Neutrophil (primary cell): ENCODE measurements at regions not wholly inside any gene's neighbourhood (a gene's known extent, or its start where the extent isn't known, plus 50 kb on each side); places are given as distances from the start of the nearest gene placed in this dataset.

Experiments
- H3K27ac ChIP-seq: fragments of 200-600 bp; sonication (generic); 2 replicates; pipeline ENCODE4 v1.5.1; 2016; ENCODE audit warnings: mild to moderate bottlenecking, moderate library complexity
- H3K27me3 ChIP-seq: fragments of 200-600 bp; sonication (generic); 2 replicates; pipeline ENCODE4 v1.6.0; 2016; ENCODE audit warnings: mild to moderate bottlenecking
- H3K36me3 ChIP-seq: fragments of 200-600 bp; sonication (generic); 2 replicates; pipeline ENCODE4 v1.5.1; 2017
- H3K4me1 ChIP-seq, 2 experiments: fragments of 200-600 bp in 1 of 2; sonication (generic) in 1 of 2; 1 replicate in 1 of 2; 2 replicates in 1 of 2; pipeline versions ENCODE4 v1.5.1 to v1.6.1; 2013 to 2016; ENCODE audit warnings: low read depth in 1 of 2, low read length in 1 of 2, mild to moderate bottlenecking in 1 of 2, moderate library complexity in 1 of 2; ENCODE audit not compliant: control insufficient read depth in 1 of 2, insufficient read depth in 1 of 2
- H3K4me3 ChIP-seq, 2 experiments: fragments of 200-600 bp in 1 of 2; sonication (generic) in 1 of 2; 1 replicate in 1 of 2; 2 replicates in 1 of 2; pipeline ENCODE4 v1.5.1; 2013 to 2016; ENCODE audit warnings: low read depth in 1 of 2, low read length in 1 of 2, mild to moderate bottlenecking in 1 of 2, moderate library complexity in 1 of 2
- H3K9me3 ChIP-seq: fragments of 200-600 bp; sonication (generic); 2 replicates; pipeline ENCODE4 v1.5.1; 2016
- TF ChIP-seq, protein P1 (sequence below): fragments of 200-600 bp; sonication (generic); IDR thresholded peaks from 2 replicates; pipeline ENCODE4 v1.5.1; 2016; ENCODE audit warnings: antibody characterized with exemption

DNA sequence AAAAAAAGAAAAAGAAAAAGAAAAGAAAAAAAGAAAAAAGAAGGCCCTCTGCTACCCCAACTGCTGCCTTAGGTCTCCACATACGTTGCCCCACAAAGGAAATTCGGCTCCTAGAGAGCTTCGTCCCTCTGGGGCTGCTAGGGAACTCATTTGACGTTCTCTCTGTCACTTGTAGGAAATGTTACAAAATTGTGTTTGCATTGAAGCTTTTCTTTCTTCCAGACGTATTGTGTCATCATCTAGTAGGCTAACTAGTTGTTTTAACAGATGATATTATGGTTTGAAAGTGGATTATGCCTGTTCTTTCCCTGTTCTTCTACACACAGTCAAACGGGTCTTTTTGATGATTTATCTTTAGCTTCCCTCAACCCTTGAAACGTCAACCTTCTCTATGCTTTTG lies 125.3 kb downstream of the BDH1 start:
- H3K27ac ChIP-seq, result no peak overlapping the region
- H3K4me1 ChIP-seq, result no peaks in the 10 kb centered on the region
- H3K27me3 ChIP-seq, result peaks cover 70% of the 10 kb centered on the region
- no peaks in the 10 kb centered on the region for H3K36me3 ChIP-seq
- no peaks in the 10 kb centered on the region for H3K9me3 ChIP-seq
- TF ChIP-seq, protein P1, sequence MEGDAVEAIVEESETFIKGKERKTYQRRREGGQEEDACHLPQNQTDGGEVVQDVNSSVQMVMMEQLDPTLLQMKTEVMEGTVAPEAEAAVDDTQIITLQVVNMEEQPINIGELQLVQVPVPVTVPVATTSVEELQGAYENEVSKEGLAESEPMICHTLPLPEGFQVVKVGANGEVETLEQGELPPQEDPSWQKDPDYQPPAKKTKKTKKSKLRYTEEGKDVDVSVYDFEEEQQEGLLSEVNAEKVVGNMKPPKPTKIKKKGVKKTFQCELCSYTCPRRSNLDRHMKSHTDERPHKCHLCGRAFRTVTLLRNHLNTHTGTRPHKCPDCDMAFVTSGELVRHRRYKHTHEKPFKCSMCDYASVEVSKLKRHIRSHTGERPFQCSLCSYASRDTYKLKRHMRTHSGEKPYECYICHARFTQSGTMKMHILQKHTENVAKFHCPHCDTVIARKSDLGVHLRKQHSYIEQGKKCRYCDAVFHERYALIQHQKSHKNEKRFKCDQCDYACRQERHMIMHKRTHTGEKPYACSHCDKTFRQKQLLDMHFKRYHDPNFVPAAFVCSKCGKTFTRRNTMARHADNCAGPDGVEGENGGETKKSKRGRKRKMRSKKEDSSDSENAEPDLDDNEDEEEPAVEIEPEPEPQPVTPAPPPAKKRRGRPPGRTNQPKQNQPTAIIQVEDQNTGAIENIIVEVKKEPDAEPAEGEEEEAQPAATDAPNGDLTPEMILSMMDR, result no peak
- no peak overlapping the region for H3K4me3 ChIP-seq

DNA sequence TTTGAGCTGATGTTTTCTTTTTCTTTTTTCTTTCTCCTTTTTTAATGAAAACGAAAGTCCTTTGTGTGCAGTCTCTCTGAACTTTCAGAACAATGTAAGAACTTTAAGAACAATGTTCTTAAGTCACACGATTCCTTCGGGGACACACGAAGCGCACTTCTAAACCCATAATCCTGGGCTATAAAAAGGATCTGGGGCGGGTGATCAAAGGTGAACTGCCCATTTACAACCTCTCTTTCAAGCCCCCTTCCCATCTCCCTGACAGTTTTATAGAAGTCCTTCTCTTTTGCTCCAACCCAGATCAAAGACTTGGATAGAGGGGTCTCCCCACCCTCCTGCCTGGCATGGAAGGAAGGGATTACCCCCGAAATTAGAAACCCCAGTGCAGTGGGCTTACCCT lies 126.8 kb downstream of the BDH1 start:
- Histone ChIP-seq H3K36me3 (no peaks in the 10 kb centered on the region), H3K4me3 (no peak overlapping the region), H3K9me3 (no peaks in the 10 kb centered on the region), H3K27ac (no peak overlapping the region), H3K27me3 (peaks cover 59% of the 10 kb centered on the region), H3K4me1 (no peaks in the 10 kb centered on the region)
- TF ChIP-seq, protein P1, result no peak

DNA sequence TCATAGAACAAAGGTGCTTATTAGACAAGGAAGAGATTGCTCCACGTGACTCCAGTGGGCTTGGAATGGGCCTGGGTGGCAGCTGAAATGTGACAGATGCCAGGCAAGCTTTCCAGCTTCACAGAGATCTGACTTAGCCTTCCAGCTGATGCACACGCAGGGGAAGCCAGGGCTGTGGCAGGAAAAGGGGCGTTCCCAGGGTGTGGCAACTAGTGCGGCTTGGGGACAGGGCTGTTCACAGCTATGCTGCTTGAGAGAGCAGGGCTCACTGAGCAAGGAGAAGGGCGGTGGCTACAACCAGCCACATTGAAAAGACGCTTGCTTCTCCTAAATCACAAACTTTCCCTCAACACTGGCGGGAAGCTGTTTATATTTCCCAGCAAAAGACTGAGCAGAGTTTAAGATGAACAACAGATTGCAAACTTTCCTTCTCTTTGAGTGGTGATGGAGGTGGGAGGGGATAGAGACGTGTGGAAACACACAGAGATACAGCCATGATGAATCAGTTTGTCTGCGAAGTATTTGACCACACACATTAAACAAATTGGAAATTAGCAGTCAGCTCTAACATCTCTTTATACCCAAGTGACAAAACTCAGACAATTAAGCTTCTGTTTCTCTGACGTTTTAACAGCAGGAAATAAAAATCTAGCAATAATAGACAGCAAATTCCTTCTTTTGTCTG lies 127.5 kb downstream of the BDH1 start:
- Histone ChIP-seq H3K9me3 (no peaks in the 10 kb centered on the region), H3K27ac (no peak overlapping the region), H3K4me3 (no peak overlapping the region), H3K36me3 (no peaks in the 10 kb centered on the region), H3K4me1 (no peaks in the 10 kb centered on the region), H3K27me3 (peaks cover 59% of the 10 kb centered on the region)
- TF ChIP-seq, protein P1, result no peak

DNA sequence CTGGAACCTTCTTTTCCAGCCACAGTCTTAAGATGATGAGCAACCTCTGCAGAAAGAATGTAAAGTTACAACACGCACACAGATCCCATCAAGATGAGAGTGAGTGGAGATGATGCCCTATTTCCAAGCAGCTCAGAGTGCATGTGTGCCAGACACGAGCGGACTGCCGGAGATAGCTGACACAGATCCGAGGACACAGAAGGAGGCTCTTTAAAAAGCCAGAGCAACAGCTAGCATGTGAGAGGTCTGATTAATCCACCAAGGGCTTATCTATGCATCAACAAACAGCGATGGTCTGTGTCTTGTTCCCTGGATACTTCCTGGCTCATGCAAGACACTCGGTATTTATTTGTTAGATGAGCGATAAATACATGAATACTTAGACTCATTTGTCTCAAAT lies 128.6 kb upstream of the DLG1 start:
- no peak overlapping the region for H3K27ac ChIP-seq
- H3K27me3 ChIP-seq, result peaks cover 51% of the 10 kb centered on the region
- H3K4me3 ChIP-seq, result no peak overlapping the region
- H3K9me3 ChIP-seq, result no peaks in the 10 kb centered on the region
- TF ChIP-seq, protein P1, result no peak
- no peaks in the 10 kb centered on the region for H3K4me1 ChIP-seq
- no peaks in the 10 kb centered on the region for H3K36me3 ChIP-seq

DNA sequence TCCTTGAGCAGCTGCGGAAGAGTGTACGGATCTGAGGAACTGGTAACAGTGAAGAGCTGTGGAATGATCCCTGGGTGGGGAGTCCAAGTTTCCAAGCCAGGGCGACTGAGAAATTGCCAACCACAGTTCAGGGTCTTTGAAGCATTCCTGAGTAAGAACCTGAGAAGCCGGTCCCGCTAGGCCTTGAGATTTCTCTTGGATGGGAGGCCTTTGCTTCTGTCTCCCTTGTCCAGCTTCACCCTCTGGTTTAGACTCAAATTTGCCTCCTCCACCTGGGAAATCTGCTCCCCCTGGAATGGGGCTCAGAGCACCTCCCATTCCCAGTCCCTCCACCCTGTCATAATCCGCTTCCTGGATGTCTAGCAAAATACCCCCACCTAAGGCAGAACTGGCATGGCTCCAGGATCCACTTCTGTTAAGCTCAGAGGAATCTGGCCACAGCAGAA lies 127.7 kb upstream of the DLG1 start:
- no peaks in the 10 kb centered on the region for H3K4me1 ChIP-seq
- TF ChIP-seq, protein P1, result no peak
- H3K4me3 ChIP-seq, result no peak overlapping the region
- H3K36me3 ChIP-seq, result no peaks in the 10 kb centered on the region
- H3K27ac ChIP-seq, result no peak overlapping the region
- H3K27me3 ChIP-seq, result peaks cover 43% of the 10 kb centered on the region
- H3K9me3 ChIP-seq, result no peaks in the 10 kb centered on the region
